A673 (cell line): ENCODE measurements at regions not wholly inside any gene's neighbourhood (a gene's known extent, or its start where the extent isn't known, plus 50 kb on each side); places are given as distances from the start of the nearest gene placed in this dataset.

Source experiments
- BruUV-seq: library from RNA; stranded (reverse); fragments of 400-500 nt; replicated peaks from 2 replicates; lab custom pipeline; 2021; lab: Mats Ljungman, UMichigan
- CTCF ChIA-PET: fragments of 300-600 bp; sonication (Branson Sonifier 250); formaldehyde crosslinking; loops from one replicate; lab custom pipeline; 2022; ENCODE audit warnings: antibody characterized with exemption; lab: Charles Lee
- POLR2A ChIA-PET: fragments of 300-600 bp; sonication (Branson Sonifier 250); formaldehyde crosslinking; loops from one replicate; lab custom pipeline; 2022; ENCODE audit warnings: antibody characterized with exemption; ENCODE audit not compliant: low non-redundant PET; lab: Charles Lee
- DNase-seq: peaks from one replicate; pipeline ENCODE4 v3.0.0-alpha.2; 2015; ENCODE audit warnings: low spot score
- H3K27ac ChIP-seq: fragments of 200-600 bp; sonication (generic); 2 replicates; pipeline ENCODE4 v1.5.1; 2016; ENCODE audit warnings: mixed run types, low read depth, mild to moderate bottlenecking, mixed read lengths, antibody characterized with exemption, low read length; ENCODE audit not compliant: poor library complexity, severe bottlenecking
- H3K27me3 ChIP-seq: fragments of 200-600 bp; sonication (generic); replicated peaks from 2 replicates; pipeline ENCODE4 v1.6.1; 2017; ENCODE audit warnings: mixed run types, low read depth, mild to moderate bottlenecking, mixed read lengths, antibody characterized with exemption, low read length; ENCODE audit not compliant: insufficient read depth, poor library complexity
- H3K36me3 ChIP-seq: fragments of 200-600 bp; sonication (generic); 2 replicates; pipeline ENCODE4 v1.6.1; 2016; ENCODE audit warnings: mixed run types, mild to moderate bottlenecking, mixed read lengths, antibody characterized with exemption, low read length; ENCODE audit not compliant: insufficient read depth, poor library complexity, severe bottlenecking
- H3K4me1 ChIP-seq: fragments of 200-600 bp; sonication (generic); 2 replicates; pipeline ENCODE4 v1.6.1; 2017; ENCODE audit warnings: mixed run types, mild to moderate bottlenecking, mixed read lengths, antibody characterized with exemption, low read length; ENCODE audit not compliant: insufficient read depth, poor library complexity, severe bottlenecking
- H3K4me3 ChIP-seq: fragments of 200-600 bp; sonication (generic); 2 replicates; pipeline ENCODE4 v1.5.1; 2016; ENCODE audit warnings: low read depth, mixed run types, mild to moderate bottlenecking, mixed read lengths, low read length; ENCODE audit not compliant: poor library complexity, severe bottlenecking
- H3K9me3 ChIP-seq: fragments of 200-600 bp; sonication (generic); 2 replicates; pipeline ENCODE4 v1.6.1; 2016; ENCODE audit warnings: mixed run types, low read depth, mild to moderate bottlenecking, mixed read lengths, antibody characterized with exemption, low read length; ENCODE audit not compliant: poor library complexity, severe bottlenecking
- CTCF ChIP-seq: fragments of 300-800, 200-600 bp; sonication (generic); conservative IDR thresholded peaks from 2 replicates; pipeline ENCODE4 v1.5.1; 2017; ENCODE audit warnings: low read depth, mild to moderate bottlenecking, antibody characterized with exemption, low read length, moderate library complexity, mixed read lengths
- EZH2 ChIP-seq: fragments of 200-600 bp; sonication (generic); IDR thresholded peaks from 2 replicates; pipeline ENCODE4 v1.6.1; 2017; ENCODE audit warnings: borderline replicate concordance, low read depth, mild to moderate bottlenecking, mixed read lengths, antibody characterized with exemption, low read length; ENCODE audit not compliant: poor library complexity, severe bottlenecking
- intact Hi-C: fragments of 100-400 bp; cut with micrococcal nuclease; formaldehyde crosslinking; loops from one replicate; pipeline ENCODE4 v1.10.0; 2022; ENCODE audit not compliant: unreplicated experiment

- Histone ChIP-seq H3K27ac (no peak overlapping the region), H3K27me3 (no peaks in the 10 kb centered on the region), H3K9me3 (no peaks in the 10 kb centered on the region), H3K36me3 (no peaks in the 10 kb centered on the region), H3K4me3 (no peak overlapping the region), H3K4me1 (no peaks in the 10 kb centered on the region)
- POLR2A ChIA-PET, result no interaction called here
- no peak for DNase-seq
- intact Hi-C loops, result no loop called here
- TF ChIP-seq CTCF (no peak), EZH2 (no peak)
- CTCF ChIA-PET, result no interaction called here
- BruUV-seq, result no TSS peak
Observed at GRCh38 chr13:34730961-34731360, 211.1 kb upstream of the NBEA start.

- Histone ChIP-seq H3K27me3 (no peaks in the 10 kb centered on the region), H3K4me1 (no peaks in the 10 kb centered on the region), H3K27ac (no peak overlapping the region), H3K9me3 (no peaks in the 10 kb centered on the region), H3K36me3 (no peaks in the 10 kb centered on the region), H3K4me3 (no peak overlapping the region)
- DNase-seq, result peak; percentile 46
- CTCF ChIA-PET, result no interaction called here
- POLR2A ChIA-PET, result no interaction called here
- TF ChIP-seq EZH2, result no peak
- no peak for TF ChIP-seq CTCF
- BruUV-seq, result no TSS peak
- intact Hi-C loops, result no loop called here
Observed at GRCh38 chr13:34731486-34731885, 210.6 kb upstream of the NBEA start.

GRCh38 chr13:34733721-34734120 lies 208.3 kb upstream of the NBEA start:
- intact Hi-C loops, result no loop called here
- H3K27me3 ChIP-seq, result no peaks in the 10 kb centered on the region
- no TSS peak for BruUV-seq
- H3K36me3 ChIP-seq, result no peaks in the 10 kb centered on the region
- no peaks in the 10 kb centered on the region for H3K9me3 ChIP-seq
- TF ChIP-seq CTCF (no peak), EZH2 (no peak)
- POLR2A ChIA-PET, result no interaction called here
- CTCF ChIA-PET, result no interaction called here
- H3K4me1 ChIP-seq, result no peaks in the 10 kb centered on the region
- H3K27ac ChIP-seq, result no peak overlapping the region
- H3K4me3 ChIP-seq, result no peak overlapping the region
- no peak for DNase-seq
